KMS-11 (cell line): ENCODE measurements at regions not wholly inside any gene's neighbourhood (a gene's known extent, or its start where the extent isn't known, plus 50 kb on each side); places are given as distances from the start of the nearest gene placed in this dataset.

Source experiments
- H2AFZ ChIP-seq: fragments of 200-600 bp; sonication (generic); 2 replicates; pipeline ENCODE4 v1.6.1; 2016; ENCODE audit warnings: antibody characterized with exemption, mixed run types, low read depth
- H3K27ac ChIP-seq: fragments of 200-600 bp; sonication (generic); 2 replicates; pipeline ENCODE4 v1.6.1; 2016; ENCODE audit warnings: mild to moderate bottlenecking, mixed run types
- H3K27me3 ChIP-seq: fragments of 200-600 bp; sonication (generic); 2 replicates; pipeline ENCODE4 v1.6.1; 2017; ENCODE audit warnings: mild to moderate bottlenecking, low read depth, mixed run types, moderate library complexity; ENCODE audit not compliant: insufficient read depth
- H3K36me3 ChIP-seq: fragments of 200-600 bp; sonication (generic); 2 replicates; pipeline ENCODE4 v1.6.1; 2017; ENCODE audit warnings: mild to moderate bottlenecking, mixed run types; ENCODE audit not compliant: insufficient read depth
- H3K4me1 ChIP-seq: fragments of 200-600 bp; sonication (generic); 2 replicates; pipeline ENCODE4 v1.6.1; 2016; ENCODE audit warnings: mild to moderate bottlenecking, low read depth, mixed run types; ENCODE audit not compliant: poor library complexity, severe bottlenecking
- H3K4me2 ChIP-seq: fragments of 200-600 bp; sonication (generic); 2 replicates; pipeline ENCODE4 v1.7.0; 2016; ENCODE audit warnings: mild to moderate bottlenecking, mixed run types
- H3K4me3 ChIP-seq: fragments of 200-600 bp; sonication (generic); IDR thresholded peaks from 2 replicates; pipeline ENCODE4 v1.6.1; 2017; ENCODE audit warnings: low read depth, low read length, mixed read lengths; ENCODE audit not compliant: insufficient read depth
- H3K79me2 ChIP-seq: fragments of 200-600 bp; sonication (generic); 2 replicates; pipeline ENCODE4 v1.6.1; 2016; ENCODE audit warnings: low read depth, mixed run types; ENCODE audit not compliant: insufficient read depth
- H3K9ac ChIP-seq: fragments of 200-600 bp; sonication (generic); 2 replicates; pipeline ENCODE4 v1.6.1; 2016; ENCODE audit warnings: mild to moderate bottlenecking, mixed run types
- H4K20me1 ChIP-seq: fragments of 200-600 bp; sonication (generic); 2 replicates; pipeline ENCODE4 v1.6.1; 2016; ENCODE audit warnings: mild to moderate bottlenecking, mixed run types; ENCODE audit not compliant: insufficient read depth
- TF ChIP-seq, protein P1 (sequence below): fragments of 200-600 bp; sonication (generic); conservative IDR thresholded peaks from 2 replicates; pipeline ENCODE4 v1.6.1; 2017; ENCODE audit warnings: low read depth, mild to moderate bottlenecking, antibody characterized with exemption, low read length, moderate library complexity, mixed read lengths

DNA sequence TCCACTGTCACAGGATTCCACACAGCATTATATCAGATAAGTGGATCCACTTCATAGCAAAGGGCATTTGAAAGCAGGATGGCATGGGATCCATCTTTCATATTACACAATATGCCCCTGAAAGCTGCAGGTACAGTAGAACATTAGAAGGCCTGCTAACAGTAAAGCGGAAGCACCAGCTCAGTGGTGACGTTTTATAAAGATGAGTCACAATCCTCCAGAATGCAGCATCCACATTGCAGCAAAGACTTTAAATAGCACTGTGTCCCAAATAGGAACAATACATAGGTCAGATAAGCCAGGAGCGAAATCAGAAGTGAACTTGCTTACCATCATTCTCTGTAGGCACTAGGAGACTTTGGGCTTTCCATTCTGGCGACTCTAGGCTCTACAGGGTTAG, 609.5 kb upstream of the FAT1 start:
- Histone ChIP-seq H3K79me2 (no peaks in the 10 kb centered on the region), H4K20me1 (no peaks in the 10 kb centered on the region), H3K27me3 (no peaks in the 10 kb centered on the region), H3K4me1 (no peaks in the 10 kb centered on the region), H3K4me3 (no peak overlapping the region), H3K9ac (no peak overlapping the region), H3K36me3 (no peaks in the 10 kb centered on the region; the same call in 1 of the 2 replicates), H3K4me2 (no peak overlapping the region), H3K27ac (no peak overlapping the region), H2AFZ (no peak overlapping the region)
- TF ChIP-seq, protein P1, sequence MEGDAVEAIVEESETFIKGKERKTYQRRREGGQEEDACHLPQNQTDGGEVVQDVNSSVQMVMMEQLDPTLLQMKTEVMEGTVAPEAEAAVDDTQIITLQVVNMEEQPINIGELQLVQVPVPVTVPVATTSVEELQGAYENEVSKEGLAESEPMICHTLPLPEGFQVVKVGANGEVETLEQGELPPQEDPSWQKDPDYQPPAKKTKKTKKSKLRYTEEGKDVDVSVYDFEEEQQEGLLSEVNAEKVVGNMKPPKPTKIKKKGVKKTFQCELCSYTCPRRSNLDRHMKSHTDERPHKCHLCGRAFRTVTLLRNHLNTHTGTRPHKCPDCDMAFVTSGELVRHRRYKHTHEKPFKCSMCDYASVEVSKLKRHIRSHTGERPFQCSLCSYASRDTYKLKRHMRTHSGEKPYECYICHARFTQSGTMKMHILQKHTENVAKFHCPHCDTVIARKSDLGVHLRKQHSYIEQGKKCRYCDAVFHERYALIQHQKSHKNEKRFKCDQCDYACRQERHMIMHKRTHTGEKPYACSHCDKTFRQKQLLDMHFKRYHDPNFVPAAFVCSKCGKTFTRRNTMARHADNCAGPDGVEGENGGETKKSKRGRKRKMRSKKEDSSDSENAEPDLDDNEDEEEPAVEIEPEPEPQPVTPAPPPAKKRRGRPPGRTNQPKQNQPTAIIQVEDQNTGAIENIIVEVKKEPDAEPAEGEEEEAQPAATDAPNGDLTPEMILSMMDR, result no peak

DNA sequence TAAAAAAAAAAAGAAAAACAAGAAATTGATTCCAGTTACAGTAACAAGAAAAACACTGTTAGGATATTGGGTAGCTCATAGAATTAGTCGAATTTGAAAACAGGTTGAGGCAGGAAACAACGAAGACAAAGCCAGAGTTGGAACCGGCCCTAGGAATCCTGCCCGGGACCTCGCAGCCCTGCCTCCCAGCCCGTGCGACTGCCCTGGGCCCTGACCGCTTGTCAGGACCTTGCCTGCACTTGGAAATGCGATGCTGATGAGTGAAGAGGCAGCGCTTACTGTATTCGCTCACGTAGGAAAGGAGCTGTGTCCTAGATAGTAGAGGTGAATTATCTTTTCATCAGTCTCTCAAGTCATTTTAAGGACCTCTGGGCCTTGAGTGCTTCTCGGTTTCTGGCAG, 611.7 kb upstream of the FAT1 start:
- H3K27ac ChIP-seq, result no peak overlapping the region
- H4K20me1 ChIP-seq, result no peaks in the 10 kb centered on the region
- no peaks in the 10 kb centered on the region for H3K27me3 ChIP-seq
- no peaks in the 10 kb centered on the region for H3K79me2 ChIP-seq
- H2AFZ ChIP-seq, result no peak overlapping the region
- no peaks in the 10 kb centered on the region for H3K36me3 ChIP-seq
- H3K4me2 ChIP-seq, result no peak overlapping the region
- TF ChIP-seq, protein P1, result no peak
- no peaks in the 10 kb centered on the region for H3K4me1 ChIP-seq
- no peak overlapping the region for H3K4me3 ChIP-seq
- no peak overlapping the region for H3K9ac ChIP-seq

DNA sequence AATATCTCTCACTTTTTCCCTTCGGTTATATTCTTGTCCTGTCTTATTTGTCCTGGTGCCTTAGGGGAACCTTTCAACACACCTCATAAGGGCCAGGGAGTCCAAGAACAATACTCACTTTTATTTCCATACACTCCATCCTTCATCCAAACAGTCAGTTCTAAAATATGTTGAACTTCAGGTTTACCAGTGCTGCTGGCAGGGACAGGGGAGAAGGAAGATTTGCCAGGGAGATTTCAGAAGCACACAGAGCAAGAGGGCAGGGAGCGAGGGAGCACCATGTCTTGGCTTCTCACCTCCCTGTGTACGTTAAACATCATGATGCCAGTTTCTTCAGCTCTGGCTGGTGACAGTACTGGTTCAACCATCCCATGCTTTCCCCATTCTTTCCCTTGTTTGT, 631.1 kb upstream of the FAT1 start:
- TF ChIP-seq, protein P1, result no peak
- Histone ChIP-seq H3K27me3 (no peaks in the 10 kb centered on the region), H3K4me3 (no peak overlapping the region), H3K9ac (no peak overlapping the region), H4K20me1 (no peaks in the 10 kb centered on the region), H3K4me1 (no peaks in the 10 kb centered on the region), H3K27ac (no peak overlapping the region), H3K79me2 (no peaks in the 10 kb centered on the region), H2AFZ (no peak overlapping the region), H3K4me2 (no peak overlapping the region), H3K36me3 (no peaks in the 10 kb centered on the region)

DNA sequence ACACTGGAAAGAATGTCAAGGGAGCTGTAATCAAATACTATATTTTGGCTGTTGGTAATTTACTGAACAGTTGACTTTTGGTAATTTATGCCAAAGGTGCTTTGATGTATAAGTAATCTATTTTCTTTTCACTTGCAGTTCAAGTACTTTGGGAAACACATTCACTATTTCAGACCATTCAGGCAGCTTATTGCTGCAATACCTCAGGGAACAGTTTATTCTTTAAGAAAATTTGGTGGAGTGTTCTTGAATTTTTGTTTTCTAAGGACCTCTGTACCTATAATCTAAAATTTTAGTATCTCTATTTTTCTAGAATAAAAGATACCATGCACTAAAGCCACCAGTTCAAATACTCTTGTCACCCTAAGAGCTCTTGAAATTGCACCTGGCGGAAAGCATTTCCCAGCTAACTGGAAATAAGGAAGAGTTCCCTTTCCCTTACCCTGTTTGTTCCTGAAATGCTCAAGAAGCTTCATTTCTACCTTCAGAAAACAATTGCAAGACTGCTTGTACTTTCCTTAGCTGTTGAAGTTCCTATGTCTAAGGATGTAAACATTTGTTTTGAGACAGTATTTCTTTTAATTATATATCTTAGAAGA, 633.5 kb upstream of the FAT1 start:
- no peak overlapping the region for H3K4me2 ChIP-seq
- H3K9ac ChIP-seq, result no peak overlapping the region
- H3K4me3 ChIP-seq, result no peak overlapping the region
- no peaks in the 10 kb centered on the region for H3K4me1 ChIP-seq
- no peak overlapping the region for H2AFZ ChIP-seq
- no peaks in the 10 kb centered on the region for H3K36me3 ChIP-seq
- TF ChIP-seq, protein P1, result no peak
- no peak overlapping the region for H3K27ac ChIP-seq
- H3K27me3 ChIP-seq, result no peaks in the 10 kb centered on the region
- no peaks in the 10 kb centered on the region for H4K20me1 ChIP-seq
- no peaks in the 10 kb centered on the region for H3K79me2 ChIP-seq
